ENCODE measurements at regions not wholly inside any gene's neighbourhood (a gene's known extent, or its start where the extent isn't known, plus 50 kb on each side); places are given as distances from the start of the nearest gene placed in this dataset.
"Not testable (repeated sequence)": the region's sequence is repeated elsewhere in the genome, so short reads cannot be mapped to it uniquely, and the experiment has no call there.

GRCh38 chr5:8811581-8811980 is 734.3 kb downstream of the SEMA5A start:
- no peak for DNase-seq (ENCODE audit: low read depth)

- no peak for DNase-seq (ENCODE audit: low read depth)
Observed at GRCh38 chr5:8813180-8813579, 732.7 kb downstream of the SEMA5A start.

GRCh38 chr5:8814105-8814504 is 731.8 kb downstream of the SEMA5A start:
- no peak for DNase-seq (ENCODE audit: low read depth)

- no peak for DNase-seq (ENCODE audit: low read depth)
Observed at GRCh38 chr5:8824371-8824770, 721.5 kb downstream of the SEMA5A start.

DNA sequence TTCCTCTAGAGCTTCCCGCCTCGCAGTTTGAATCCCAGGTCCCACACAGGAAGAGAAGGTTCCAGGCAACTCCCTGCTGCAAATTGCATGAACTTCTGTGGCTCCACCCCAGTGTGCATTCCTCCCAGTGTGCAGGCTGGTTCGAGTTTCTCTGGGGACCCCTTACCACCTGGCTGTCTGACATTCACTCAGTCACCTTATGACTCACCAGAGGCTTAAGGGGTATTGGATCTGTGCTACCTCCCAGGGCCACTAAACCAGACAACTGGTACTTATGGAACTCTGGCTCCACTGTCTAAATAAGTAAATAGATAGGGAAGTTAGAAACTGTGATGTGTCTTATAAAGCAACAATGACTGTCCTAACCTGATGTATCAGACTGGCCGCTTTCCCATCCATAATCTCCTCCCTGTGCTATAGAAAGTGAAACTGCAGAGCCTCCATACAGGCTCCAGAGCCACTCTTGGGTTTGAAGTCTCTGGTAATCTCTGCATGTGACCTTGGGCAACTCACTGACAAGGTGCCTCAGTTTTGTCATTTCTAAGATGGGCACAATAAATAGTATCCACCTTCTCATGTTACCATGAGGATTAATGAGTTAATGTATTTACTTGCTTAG is 720.6 kb downstream of the SEMA5A start:
- DNase-seq (ENCODE audit: low read depth): no peak

DNA sequence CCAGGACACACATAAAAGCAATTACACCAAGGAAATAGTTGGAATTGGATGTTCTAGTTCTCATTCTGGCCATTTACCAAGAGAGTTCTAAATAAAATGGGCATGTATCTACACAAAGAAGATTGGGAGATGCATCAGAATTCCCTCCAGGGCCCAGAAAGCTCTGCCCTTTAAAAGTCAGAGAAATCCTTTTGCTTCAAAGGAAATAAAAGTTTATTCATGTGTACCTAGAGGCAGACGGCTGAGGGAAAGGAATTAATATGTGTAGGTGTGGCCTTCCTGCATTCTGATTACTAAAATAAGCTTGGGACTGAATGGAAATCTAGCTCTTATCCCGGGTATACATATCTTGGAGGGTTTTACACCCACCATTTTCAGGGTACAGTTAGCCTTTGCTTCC is 719.4 kb downstream of the SEMA5A start:
- no peak for DNase-seq (ENCODE audit: low read depth)

DNA sequence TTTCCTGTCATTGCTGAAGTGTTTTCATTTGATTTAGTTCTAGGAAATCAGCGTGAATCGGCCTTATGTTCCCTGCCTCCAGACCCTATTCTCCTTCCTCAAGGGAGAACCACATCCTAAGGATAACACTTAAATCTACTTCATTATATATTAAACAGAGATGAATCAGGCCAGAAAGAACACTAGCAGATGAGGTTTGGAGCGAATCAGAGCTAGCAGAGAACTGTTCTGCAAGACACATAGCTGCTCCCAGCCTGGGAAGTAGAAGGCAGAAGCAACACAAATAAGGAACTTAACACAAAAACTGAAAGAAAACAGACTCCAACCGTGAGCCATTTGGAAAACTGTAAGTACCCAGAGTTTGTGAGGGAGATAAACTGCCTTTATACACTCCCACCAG is 718.2 kb downstream of the SEMA5A start:
- no peak for DNase-seq (ENCODE audit: low read depth)

- no peak for DNase-seq (ENCODE audit: low read depth)
Observed at GRCh38 chr5:8828596-8829322, 717.1 kb downstream of the SEMA5A start.

DNA sequence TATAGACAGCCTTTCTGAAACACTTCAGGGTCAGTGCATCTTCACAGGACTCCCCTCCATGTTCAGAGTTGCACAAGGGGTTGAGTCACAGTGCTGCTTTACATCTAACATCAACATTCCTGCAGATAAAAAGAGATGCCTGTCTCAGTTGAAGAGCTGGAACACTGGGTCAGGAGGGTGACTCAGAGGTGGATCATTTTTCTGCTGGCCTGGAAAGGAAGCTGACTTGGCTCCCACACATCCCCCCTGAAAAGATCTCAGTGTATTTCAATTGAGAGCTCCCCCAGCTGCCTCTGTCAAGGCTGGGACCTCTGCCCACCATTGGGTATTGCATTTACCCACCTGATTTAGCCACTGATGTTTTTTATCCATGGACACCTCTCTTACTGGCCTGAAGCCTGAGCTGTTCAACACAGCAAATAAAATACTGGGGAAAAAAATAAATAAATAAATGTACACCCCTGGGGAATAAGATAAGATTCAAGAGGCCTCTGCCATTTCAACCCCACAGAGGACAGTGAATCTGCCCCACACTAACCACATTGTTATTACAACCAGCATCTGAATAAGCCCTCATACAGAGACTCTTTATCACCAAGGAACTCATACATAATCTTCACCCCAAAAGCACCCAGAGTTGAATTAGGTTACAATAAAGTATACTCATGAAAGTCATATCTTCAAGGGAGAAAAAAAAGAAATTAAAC is 716.4 kb downstream of the SEMA5A start:
- DNase-seq (ENCODE audit: low read depth): peak; percentile 99

- DNase-seq (ENCODE audit: low read depth): no peak
Observed at GRCh38 chr5:8831251-8831650, 714.6 kb downstream of the SEMA5A start.

DNA sequence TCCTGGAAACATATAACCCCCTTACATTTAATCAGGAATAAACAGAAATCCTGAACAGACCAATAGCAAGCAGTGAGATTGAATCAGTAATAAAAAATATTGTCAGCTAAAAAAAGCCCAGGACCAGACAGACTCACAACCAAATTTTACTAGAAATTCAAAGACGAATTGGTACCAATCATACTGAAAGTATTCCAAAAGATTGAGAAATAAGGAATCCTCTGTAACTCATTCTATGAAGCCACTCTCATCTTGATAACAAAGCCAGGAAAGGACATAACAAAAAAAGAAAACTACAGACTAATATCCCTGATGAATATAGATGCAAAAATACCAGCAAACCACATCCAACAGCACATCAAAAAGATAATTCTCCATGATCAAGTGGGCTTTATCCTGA is 714.0 kb downstream of the SEMA5A start:
- DNase-seq (ENCODE audit: low read depth): no peak

DNA sequence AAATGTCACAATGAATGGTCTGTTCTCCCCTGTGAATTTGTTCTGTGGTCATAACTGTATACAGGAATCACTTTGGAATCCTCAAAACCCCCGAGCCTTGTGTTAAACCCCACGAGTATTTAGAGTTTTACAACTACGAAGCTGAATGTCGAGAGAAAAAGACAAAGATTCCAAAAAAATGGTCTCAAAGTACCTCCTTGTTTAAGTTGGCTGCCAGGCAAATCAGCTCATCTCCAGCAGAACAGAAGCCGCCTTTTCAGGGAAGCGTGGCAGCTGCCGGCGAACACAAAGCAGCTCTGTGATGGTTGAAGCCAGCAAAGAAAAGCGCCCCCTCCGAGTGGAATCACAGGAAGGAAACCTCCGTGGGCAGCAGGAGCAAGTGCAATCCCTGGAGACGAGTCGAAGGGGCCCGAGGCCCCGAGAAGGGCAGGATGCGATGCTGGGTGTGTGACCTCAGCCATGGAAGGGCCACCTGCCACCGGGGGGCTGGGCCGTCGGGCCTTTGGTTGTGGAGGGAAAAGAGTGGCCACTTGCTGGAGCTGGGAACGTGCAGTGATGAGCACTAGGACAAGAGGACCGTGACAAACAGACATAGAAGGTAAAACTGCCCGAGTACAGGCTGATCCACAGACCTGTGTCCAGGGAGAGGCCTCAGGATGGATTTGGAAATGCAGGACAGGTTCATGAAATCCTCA is 706.4 kb downstream of the SEMA5A start:
- DNase-seq (ENCODE audit: low read depth): no peak

DNA sequence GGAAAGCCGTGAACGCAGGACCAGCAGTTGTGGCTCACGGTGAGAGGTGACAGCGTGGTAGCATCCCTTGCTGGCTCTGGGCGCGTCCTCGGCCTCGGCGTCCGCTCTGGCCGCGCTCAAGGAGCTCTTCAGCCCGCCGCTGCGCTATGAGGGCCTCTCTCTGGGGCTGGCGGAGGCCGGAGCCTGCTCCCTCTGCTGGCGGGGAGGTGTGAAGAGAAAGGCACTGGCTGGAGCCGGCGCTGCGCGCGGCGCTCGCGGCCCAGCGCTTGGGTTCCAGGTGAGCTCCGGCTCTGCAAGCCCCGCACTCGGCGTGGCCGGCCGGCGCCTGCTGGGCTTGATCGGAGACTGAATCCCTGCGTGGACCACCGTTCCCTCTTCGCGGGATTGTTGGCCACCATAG is 705.6 kb downstream of the SEMA5A start:
- no peak for DNase-seq (ENCODE audit: low read depth)

GRCh38 chr5:8840746-8841145 is 705.1 kb downstream of the SEMA5A start:
- DNase-seq (ENCODE audit: low read depth): not testable (repeated sequence)

GRCh38 chr5:8842971-8843551 is 702.8 kb downstream of the SEMA5A start:
- DNase-seq (ENCODE audit: low read depth): no peak

DNA sequence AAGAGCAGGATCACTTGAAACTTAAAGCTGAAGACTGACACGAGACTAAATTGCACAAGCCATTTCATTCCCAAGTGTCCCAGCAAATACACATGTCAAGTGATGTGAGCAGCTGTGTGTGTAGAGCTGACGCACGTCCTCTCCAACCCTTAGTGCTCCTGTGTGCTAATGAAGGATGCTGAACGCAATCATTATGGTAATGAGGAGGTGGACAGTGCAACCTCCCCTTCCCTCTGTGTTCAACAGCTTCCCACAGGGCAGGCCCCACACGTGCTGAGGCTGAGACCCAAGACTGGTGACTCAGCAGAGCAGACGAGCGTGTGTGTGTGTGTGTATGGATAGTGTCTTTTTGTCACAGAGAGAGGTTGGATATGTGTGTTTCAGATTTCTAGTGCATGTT is 702.1 kb downstream of the SEMA5A start:
- DNase-seq (ENCODE audit: low read depth): no peak

- no peak for DNase-seq (ENCODE audit: low read depth)
Observed at GRCh38 chr5:8844206-8844605, 701.7 kb downstream of the SEMA5A start.

GRCh38 chr5:8844847-8845246 is 701.0 kb downstream of the SEMA5A start:
- no peak for DNase-seq (ENCODE audit: low read depth)

DNA sequence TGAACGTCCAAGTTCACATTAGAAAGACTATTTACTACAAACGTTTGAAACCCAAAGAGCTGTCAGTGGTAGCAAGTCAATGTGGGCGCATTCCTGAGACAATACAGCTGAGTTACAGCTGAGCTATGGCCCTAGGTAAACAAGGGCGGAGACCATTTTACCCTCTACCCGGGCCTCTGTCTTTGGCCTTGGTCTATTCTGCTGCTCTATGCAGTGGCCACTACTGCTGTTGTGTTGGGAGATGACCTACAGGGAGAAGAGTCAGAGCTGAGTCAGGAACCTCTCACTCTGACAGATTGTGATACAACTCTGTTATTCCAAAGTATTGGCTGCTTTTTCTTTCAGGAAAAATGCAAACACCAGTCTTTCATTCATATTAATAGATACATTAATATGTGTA is 700.6 kb downstream of the SEMA5A start:
- DNase-seq (ENCODE audit: low read depth): no peak

GRCh38 chr5:8848366-8848765 is 697.5 kb downstream of the SEMA5A start:
- DNase-seq (ENCODE audit: low read depth): no peak

GRCh38 chr5:8848997-8849594 is 696.8 kb downstream of the SEMA5A start:
- peak; percentile 69 for DNase-seq (ENCODE audit: low read depth)

DNA sequence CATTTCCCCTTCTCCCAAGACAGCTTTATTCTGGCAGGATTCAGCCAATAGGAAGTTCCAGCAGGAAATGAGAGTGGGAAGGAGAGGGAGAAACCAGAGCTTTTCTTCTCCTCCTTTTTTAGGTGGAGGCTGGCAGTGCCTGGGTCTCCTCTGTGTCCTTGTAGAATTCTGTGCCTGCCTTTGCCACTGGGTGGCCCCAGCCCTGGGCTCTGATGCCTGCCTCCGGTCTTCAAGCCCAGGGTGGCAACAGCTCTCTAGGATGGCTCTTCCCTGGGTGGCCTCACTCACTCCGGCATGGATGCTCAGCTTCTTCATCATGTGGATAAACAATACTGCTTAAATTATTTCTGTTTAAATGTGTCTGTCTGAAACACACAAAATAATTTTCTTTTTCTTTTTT is 694.8 kb downstream of the SEMA5A start:
- DNase-seq (ENCODE audit: low read depth): no peak

All from non-pigmented ciliary epithelial cell (primary cell).